ENCODE measurements at regions not wholly inside any gene's neighbourhood (a gene's known extent, or its start where the extent isn't known, plus 50 kb on each side); places are given as distances from the start of the nearest gene placed in this dataset.
"Not testable (repeated sequence)": the region's sequence is repeated elsewhere in the genome, so short reads cannot be mapped to it uniquely, and the experiment has no call there.

DNA sequence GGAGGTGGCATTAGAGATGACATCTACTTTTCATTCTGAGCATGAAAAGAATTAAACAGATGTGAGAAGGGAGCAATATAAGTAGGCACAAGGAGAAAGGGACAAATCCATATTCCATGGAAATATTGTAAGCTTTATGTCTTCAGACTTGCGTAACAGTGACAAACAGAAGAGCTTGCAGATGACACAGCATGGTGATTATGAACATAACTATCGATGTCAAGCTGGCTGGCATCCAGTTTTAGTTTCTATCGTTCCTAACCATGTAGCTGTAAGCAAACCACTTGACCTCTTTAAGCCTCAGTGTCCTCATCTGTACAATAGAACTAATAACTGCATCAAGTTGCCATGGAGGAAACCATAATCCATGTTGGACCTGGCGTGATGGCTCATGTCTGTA is 246.7 kb upstream of the ADRA1B start:
- no peak overlapping the region for H3K4me3 ChIP-seq (ENCODE audit: low read length)
- TF ChIP-seq CTCF (conservative IDR thresholded peaks at IDR 0.05; ENCODE audit: low read depth, low read length) = no peak
- no peak for DNase-seq (ENCODE audit: low read depth)

DNA sequence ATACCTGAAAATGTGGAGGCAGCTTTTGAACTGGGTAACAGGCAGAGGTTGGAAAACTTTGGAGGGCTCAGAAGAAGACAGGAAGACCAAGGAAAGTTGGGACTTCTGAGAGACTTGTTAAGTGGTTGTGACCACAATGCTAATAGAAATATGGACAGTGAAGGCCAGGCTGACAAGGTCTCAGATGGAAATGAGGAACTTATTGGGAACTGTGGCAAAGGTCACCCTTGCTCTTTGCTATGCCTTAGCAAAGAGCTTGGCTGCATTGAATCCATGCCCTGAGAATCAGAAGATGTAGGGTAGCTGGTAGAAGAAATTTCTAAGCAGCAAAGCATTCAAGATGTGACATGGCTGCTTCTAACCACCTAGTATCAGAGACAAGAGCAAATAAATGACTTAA is 244.4 kb upstream of the ADRA1B start:
- DNase-seq (ENCODE audit: low read depth) = no peak
- H3K4me3 ChIP-seq (ENCODE audit: low read length) = no peak overlapping the region
- TF ChIP-seq CTCF (conservative IDR thresholded peaks at IDR 0.05; ENCODE audit: low read depth, low read length) = no peak

GRCh38 chr5:159673538-159673937 is 242.7 kb upstream of the ADRA1B start:
- DNase-seq (ENCODE audit: low read depth) = no peak
- TF ChIP-seq CTCF (conservative IDR thresholded peaks at IDR 0.05; ENCODE audit: low read depth, low read length) = no peak
- H3K4me3 ChIP-seq (ENCODE audit: low read length) = no peak overlapping the region

DNA sequence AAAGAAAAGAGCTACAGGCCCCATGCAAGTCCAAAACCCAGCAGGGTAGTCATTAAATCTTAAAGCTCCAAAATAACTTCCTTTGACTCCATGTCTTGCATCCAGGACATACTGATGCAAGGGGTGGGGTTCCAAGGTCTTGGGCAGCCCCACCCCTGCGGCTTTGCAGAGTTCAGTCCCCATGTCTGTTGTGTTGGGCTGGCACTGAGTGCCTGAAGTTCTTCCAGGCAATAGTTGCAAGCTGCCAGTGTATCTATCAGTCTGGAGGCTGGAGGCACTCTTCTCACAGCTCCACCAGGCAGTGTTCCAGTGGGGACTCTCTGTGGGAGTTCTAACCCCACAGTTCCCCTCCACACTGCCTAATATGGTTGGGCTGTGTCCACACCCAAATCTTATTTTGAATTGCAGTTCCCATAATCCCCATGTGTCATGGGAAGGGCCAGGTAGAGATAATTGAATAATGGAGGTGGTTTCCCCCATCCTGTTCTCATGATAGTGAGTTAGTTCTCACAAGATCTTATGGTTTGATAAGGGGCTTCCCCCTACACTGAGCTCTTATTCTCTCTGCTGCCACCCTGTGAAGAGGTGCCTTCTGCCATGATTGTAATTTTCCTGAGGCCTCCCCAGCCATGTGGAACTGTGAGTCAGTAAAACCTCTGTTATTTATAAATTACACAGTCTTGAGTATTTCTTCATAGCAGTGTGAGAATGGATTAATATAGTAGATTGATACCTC is 237.5 kb upstream of the ADRA1B start:
- H3K4me3 ChIP-seq (ENCODE audit: low read length) = no peak overlapping the region
- no peak for TF ChIP-seq CTCF (conservative IDR thresholded peaks at IDR 0.05; ENCODE audit: low read depth, low read length)
- DNase-seq (ENCODE audit: low read depth) = no peak

DNA sequence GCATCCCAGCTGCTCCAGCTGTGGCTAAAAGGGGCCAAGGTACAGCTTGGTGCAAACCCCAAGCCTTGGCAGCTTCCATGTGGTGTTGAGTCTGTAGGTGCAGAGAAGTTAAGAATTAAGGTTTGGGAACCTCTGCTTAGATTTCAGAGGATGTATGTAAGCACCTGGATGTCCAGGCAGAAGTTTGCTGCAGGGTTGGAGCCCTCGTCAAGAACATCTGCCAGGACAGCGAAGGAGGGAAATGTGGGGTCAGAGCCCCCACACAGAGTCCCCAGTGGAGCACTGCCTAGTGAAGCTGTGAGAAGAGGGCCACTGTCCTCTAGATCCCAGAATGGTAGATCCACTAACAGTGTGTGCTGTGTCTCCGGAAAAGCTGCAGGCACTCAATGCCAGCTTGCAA is 236.2 kb upstream of the ADRA1B start:
- no peak for DNase-seq (ENCODE audit: low read depth)

GRCh38 chr5:159681661-159682060 is 234.6 kb upstream of the ADRA1B start:
- no peak for TF ChIP-seq CTCF (conservative IDR thresholded peaks at IDR 0.05; ENCODE audit: low read depth, low read length)
- DNase-seq (ENCODE audit: low read depth) = no peak
- no peak overlapping the region for H3K4me3 ChIP-seq (ENCODE audit: low read length)

More for the DNA sequence above, 236.2 kb upstream of the ADRA1B start:
- TF ChIP-seq CTCF (conservative IDR thresholded peaks at IDR 0.05; ENCODE audit: low read depth, low read length) = no peak
- no peak overlapping the region for H3K4me3 ChIP-seq (ENCODE audit: low read length)

GRCh38 chr5:159682623-159683022 is 233.7 kb upstream of the ADRA1B start:
- no peak for TF ChIP-seq CTCF (conservative IDR thresholded peaks at IDR 0.05; ENCODE audit: low read depth, low read length)

GRCh38 chr5:159687892-159688291 is 228.4 kb upstream of the ADRA1B start:
- not testable (repeated sequence) for H3K4me3 ChIP-seq (ENCODE audit: low read length); DNase-seq (ENCODE audit: low read depth)

More at GRCh38 chr5:159682623-159683022, 233.7 kb upstream of the ADRA1B start:
- H3K4me3 ChIP-seq (ENCODE audit: low read length) = no peak overlapping the region
- no peak for DNase-seq (ENCODE audit: low read depth)

All from retinal pigment epithelial cell (primary cell).